ENCODE measurements at regions not wholly inside any gene's neighbourhood (a gene's known extent, or its start where the extent isn't known, plus 50 kb on each side); places are given as distances from the start of the nearest gene placed in this dataset.

DNA sequence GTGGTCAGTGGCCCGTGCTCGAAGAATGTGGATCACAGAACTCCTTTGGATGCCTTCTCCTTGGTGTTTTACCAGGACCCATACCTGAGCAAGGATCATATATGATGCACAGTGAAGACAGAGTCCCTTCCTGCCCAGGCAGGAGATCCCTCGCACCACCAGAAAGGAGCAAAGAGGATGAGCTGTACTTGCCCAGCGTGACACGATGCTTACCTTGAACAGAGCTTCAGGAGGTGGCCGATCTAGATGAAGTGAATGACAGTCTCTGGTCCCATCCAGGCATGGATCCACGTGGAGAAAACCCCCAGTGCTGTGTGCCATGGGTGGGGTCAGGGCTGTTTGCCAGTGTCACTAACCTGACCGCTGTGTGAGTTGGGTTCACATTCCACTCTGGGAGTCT is 455.4 kb downstream of the GADD45G start:
- Histone ChIP-seq H3K9me3 (no peaks in the 10 kb centered on the region), H3K27me3 (no peaks in the 10 kb centered on the region), H3K4me1 (no peaks in the 10 kb centered on the region), H3K4me3 (ENCODE audit: low read depth, low read length) (no peak overlapping the region), H3K36me3 (no peaks in the 10 kb centered on the region)
- no peak for DNase-seq
- TF ChIP-seq, protein P1, sequence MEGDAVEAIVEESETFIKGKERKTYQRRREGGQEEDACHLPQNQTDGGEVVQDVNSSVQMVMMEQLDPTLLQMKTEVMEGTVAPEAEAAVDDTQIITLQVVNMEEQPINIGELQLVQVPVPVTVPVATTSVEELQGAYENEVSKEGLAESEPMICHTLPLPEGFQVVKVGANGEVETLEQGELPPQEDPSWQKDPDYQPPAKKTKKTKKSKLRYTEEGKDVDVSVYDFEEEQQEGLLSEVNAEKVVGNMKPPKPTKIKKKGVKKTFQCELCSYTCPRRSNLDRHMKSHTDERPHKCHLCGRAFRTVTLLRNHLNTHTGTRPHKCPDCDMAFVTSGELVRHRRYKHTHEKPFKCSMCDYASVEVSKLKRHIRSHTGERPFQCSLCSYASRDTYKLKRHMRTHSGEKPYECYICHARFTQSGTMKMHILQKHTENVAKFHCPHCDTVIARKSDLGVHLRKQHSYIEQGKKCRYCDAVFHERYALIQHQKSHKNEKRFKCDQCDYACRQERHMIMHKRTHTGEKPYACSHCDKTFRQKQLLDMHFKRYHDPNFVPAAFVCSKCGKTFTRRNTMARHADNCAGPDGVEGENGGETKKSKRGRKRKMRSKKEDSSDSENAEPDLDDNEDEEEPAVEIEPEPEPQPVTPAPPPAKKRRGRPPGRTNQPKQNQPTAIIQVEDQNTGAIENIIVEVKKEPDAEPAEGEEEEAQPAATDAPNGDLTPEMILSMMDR (IDR thresholded peaks at IDR 0.05; ENCODE audit: low read depth, low read length) = no peak

DNA sequence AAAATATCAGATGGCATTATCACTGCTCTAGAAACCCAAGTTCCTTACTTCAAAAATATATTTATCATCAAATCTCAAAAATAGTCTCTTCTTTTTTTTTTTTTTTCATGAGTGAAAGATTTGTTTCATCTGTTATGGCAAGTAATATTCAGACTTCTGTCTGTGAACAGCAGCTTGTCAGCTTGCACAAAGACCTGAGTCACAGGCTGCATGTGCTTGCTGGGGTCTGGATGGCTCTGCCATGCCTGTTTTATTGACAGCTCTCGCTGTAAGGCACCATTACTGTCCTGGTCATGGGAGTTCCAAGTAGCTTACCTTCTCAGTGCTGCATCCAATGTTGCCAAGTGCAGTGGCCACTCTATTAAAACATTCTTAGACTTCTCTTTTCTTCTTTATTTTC is 456.4 kb downstream of the GADD45G start:
- Histone ChIP-seq H3K4me1 (no peaks in the 10 kb centered on the region), H3K27me3 (no peaks in the 10 kb centered on the region), H3K9me3 (no peaks in the 10 kb centered on the region), H3K4me3 (ENCODE audit: low read depth, low read length) (no peak overlapping the region), H3K36me3 (no peaks in the 10 kb centered on the region)
- no peak for DNase-seq
- TF ChIP-seq, protein P1 (IDR thresholded peaks at IDR 0.05; ENCODE audit: low read depth, low read length) = no peak

GRCh38 chr9:90062982-90063381 is 458.2 kb downstream of the GADD45G start:
- H3K27me3 ChIP-seq = no peaks in the 10 kb centered on the region
- no peaks in the 10 kb centered on the region for H3K9me3 ChIP-seq
- TF ChIP-seq, protein P1 (IDR thresholded peaks at IDR 0.05; ENCODE audit: low read depth, low read length) = no peak
- no peaks in the 10 kb centered on the region for H3K36me3 ChIP-seq
- DNase-seq = no peak
- H3K4me1 ChIP-seq = no peaks in the 10 kb centered on the region
- H3K4me3 ChIP-seq (ENCODE audit: low read depth, low read length) = no peak overlapping the region

DNA sequence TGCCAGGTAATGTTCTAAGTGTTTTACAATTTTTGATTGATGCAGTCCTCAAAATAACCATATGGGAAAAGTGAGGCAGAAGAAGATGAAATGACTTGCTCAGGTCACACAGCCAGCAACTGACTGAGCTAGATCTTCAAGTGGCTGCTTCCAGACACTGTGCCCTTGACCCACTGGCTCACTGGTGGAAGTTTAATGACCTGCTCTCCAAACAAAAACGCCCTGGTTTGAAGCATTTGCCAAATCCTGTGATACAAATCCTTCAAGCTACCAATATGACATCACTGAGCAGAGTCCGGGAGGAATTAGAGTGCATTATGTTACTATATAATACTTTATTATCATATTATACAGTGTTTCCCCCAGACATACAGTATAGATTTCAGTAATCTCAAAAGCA is 459.4 kb downstream of the GADD45G start:
- TF ChIP-seq, protein P1 (IDR thresholded peaks at IDR 0.05; ENCODE audit: low read depth, low read length) = no peak
- peaks cover 7% of the 10 kb centered on the region for H3K27me3 ChIP-seq
- H3K4me3 ChIP-seq (ENCODE audit: low read depth, low read length) = no peak overlapping the region
- H3K9me3 ChIP-seq = no peaks in the 10 kb centered on the region
- H3K36me3 ChIP-seq = no peaks in the 10 kb centered on the region
- DNase-seq = no peak
- no peaks in the 10 kb centered on the region for H3K4me1 ChIP-seq

DNA sequence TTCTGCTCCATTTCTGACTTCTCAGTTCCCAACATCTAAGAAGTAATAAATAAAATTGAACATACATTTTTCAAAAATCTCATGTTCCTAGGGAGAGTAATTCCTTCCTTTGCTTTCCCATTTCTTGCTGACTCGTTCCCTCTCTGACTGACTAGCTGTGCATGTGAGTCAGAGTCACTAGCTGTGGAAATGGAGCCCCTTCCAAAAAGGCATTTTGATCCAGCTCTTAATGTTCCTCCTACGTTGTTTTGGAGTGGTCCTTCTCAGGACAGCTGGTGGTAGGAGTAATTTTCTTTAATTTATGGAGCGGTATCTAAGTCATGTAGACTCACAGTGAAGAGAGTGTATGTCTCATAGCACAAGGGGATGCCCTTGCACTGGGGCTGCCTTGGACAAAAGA is 460.2 kb downstream of the GADD45G start:
- Histone ChIP-seq H3K4me1 (no peaks in the 10 kb centered on the region), H3K27me3 (peaks cover 7% of the 10 kb centered on the region), H3K36me3 (no peaks in the 10 kb centered on the region), H3K9me3 (no peaks in the 10 kb centered on the region), H3K4me3 (ENCODE audit: low read depth, low read length) (no peak overlapping the region)
- no peak for DNase-seq
- TF ChIP-seq, protein P1 (IDR thresholded peaks at IDR 0.05; ENCODE audit: low read depth, low read length) = no peak

DNA sequence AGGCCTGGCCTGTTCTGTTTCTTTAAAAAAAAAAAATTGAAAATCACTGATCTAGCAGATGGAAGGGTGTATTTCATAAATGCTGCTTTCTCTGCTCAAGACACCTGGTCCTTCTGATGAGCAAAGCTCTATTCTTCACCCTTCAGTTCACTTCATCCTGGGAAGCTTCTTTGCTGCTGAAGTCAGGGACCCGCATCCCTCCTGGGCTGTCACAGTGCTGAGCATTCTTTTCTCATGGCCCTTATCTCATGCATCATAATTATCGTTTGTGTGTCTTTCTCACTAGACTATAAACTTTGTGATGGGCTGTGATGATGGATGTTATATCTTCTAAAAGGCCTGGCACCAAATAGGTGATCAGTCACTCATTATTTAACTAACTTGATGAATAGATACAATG is 461.0 kb downstream of the GADD45G start:
- DNase-seq = no peak
- no peaks in the 10 kb centered on the region for H3K9me3 ChIP-seq
- H3K36me3 ChIP-seq = no peaks in the 10 kb centered on the region
- H3K27me3 ChIP-seq = peaks cover 12% of the 10 kb centered on the region
- TF ChIP-seq, protein P1 (IDR thresholded peaks at IDR 0.05; ENCODE audit: low read depth, low read length) = no peak
- H3K4me1 ChIP-seq = no peaks in the 10 kb centered on the region
- no peak overlapping the region for H3K4me3 ChIP-seq (ENCODE audit: low read depth, low read length)
